SH-SY5Y (cell line): ENCODE measurements at regions not wholly inside any gene's neighbourhood (a gene's known extent, or its start where the extent isn't known, plus 50 kb on each side); places are given as distances from the start of the nearest gene placed in this dataset.

Experiments
- GATA2 ChIP-seq: IDR thresholded peaks from 2 replicates; pipeline ENCODE4 v1.6.1; 2011; ENCODE audit warnings: mild to moderate bottlenecking, low read depth, low read length
- GATA3 ChIP-seq: IDR thresholded peaks from 2 replicates; pipeline ENCODE4 v1.6.1; 2011; ENCODE audit warnings: low read depth, mild to moderate bottlenecking, low read length, moderate library complexity

DNA sequence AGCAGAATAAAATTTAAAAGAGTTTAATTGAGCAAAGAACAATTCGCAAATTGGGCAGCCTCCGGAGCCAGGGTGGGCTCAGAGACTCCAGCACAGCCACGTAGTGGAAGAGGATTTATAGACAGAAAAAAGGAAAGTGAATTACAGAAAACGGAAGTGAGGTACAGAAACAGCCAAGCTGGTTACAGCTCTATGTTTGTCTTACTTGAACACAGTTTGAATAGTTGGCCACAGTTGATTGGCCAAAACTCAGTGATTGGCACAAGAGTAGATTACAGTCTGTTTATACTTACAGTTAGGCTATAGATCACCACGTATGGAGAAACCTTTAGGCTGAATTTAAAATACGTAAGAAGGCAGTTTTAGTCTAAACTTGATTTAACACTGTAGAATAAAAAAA, 78.8 kb upstream of the NEDD4L start:
- TF ChIP-seq GATA3 (no peak), GATA2 (no peak)
